LNCaP clone FGC (cell line): ENCODE measurements at regions not wholly inside any gene's neighbourhood (a gene's known extent, or its start where the extent isn't known, plus 50 kb on each side); places are given as distances from the start of the nearest gene placed in this dataset.
A peak's percentile ranks its signal among the peaks of the same experiment; 100 is the strongest.

Experiments used
- DNase-seq: peaks from one replicate; pipeline ENCODE4 v3.0.0-alpha.2; 2011; ENCODE audit warnings: low read depth
- H3K4me3 ChIP-seq: 2 replicates; pipeline ENCODE4 v1.5.1; 2011; ENCODE audit warnings: mild to moderate bottlenecking, low read depth, low read length, control low read depth
- TF ChIP-seq, protein P1 (sequence below): IDR thresholded peaks from 2 replicates; pipeline ENCODE4 v1.5.1; 2012; ENCODE audit warnings: mild to moderate bottlenecking; ENCODE audit not compliant: control insufficient read depth, insufficient read depth; ENCODE audit errors: extremely low read depth

- DNase-seq, result no peak
- TF ChIP-seq, protein P1, sequence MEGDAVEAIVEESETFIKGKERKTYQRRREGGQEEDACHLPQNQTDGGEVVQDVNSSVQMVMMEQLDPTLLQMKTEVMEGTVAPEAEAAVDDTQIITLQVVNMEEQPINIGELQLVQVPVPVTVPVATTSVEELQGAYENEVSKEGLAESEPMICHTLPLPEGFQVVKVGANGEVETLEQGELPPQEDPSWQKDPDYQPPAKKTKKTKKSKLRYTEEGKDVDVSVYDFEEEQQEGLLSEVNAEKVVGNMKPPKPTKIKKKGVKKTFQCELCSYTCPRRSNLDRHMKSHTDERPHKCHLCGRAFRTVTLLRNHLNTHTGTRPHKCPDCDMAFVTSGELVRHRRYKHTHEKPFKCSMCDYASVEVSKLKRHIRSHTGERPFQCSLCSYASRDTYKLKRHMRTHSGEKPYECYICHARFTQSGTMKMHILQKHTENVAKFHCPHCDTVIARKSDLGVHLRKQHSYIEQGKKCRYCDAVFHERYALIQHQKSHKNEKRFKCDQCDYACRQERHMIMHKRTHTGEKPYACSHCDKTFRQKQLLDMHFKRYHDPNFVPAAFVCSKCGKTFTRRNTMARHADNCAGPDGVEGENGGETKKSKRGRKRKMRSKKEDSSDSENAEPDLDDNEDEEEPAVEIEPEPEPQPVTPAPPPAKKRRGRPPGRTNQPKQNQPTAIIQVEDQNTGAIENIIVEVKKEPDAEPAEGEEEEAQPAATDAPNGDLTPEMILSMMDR, result no peak
- H3K4me3 ChIP-seq, result no peak overlapping the region
These were observed 68.5 kb upstream of the ST3GAL5 start for GRCh38 chr2:85957256-85957655.

- no peak for DNase-seq
- no peak overlapping the region for H3K4me3 ChIP-seq
- TF ChIP-seq, protein P1, result no peak
These were observed 67.9 kb upstream of the ST3GAL5 start for GRCh38 chr2:85956646-85957039.

DNA sequence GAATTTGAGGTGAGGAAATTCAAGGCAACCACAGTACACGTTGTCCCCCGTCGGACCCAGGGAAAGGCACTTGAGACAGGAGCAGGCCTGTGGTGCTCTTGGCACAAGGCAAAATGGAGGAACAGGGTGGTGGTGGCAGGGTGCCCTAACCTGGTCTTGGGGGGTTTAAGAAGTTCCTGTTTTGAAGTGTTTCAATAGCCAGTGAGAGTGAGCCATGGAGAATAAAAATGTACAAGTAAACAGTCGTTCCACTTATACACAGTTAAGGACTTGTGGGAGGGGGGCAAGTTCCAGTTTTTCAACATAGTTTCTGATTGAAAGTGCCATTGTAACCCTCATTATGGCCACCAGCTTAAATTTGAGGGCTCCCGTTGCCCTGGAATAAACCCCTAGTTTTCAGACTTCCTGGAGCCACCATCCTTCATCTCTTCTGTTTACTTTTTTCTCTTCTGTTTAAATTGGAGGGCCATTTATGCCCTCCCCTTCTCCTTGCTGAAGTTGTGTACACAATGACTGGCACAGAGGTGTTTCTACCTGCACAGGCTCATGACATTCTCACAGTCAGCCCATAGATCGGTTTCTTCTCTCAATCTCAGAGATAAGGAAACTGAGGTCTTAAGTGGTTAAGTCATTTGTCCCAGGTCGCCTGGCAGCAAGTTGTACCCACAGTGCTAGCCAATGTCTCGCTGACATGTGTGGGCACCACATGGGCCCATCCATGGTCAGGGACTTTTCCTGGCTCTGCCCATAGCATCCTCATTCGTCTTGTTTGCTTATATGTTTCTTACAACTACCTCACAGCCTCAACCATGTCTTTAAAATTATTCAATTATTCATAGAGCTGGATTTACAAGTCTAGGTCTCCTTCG lies 66.0 kb upstream of the ST3GAL5 start:
- DNase-seq, result peak; percentile 45
- no peak overlapping the region for H3K4me3 ChIP-seq
- TF ChIP-seq, protein P1, result no peak

- H3K4me3 ChIP-seq, result no peak overlapping the region
- DNase-seq, result no peak
- TF ChIP-seq, protein P1, result no peak
These were observed 65.4 kb upstream of the ST3GAL5 start for GRCh38 chr2:85954192-85954589.

GRCh38 chr2:85953476-85953875 lies 64.7 kb upstream of the ST3GAL5 start:
- DNase-seq, result no peak
- TF ChIP-seq, protein P1, result no peak
- no peak overlapping the region for H3K4me3 ChIP-seq

DNA sequence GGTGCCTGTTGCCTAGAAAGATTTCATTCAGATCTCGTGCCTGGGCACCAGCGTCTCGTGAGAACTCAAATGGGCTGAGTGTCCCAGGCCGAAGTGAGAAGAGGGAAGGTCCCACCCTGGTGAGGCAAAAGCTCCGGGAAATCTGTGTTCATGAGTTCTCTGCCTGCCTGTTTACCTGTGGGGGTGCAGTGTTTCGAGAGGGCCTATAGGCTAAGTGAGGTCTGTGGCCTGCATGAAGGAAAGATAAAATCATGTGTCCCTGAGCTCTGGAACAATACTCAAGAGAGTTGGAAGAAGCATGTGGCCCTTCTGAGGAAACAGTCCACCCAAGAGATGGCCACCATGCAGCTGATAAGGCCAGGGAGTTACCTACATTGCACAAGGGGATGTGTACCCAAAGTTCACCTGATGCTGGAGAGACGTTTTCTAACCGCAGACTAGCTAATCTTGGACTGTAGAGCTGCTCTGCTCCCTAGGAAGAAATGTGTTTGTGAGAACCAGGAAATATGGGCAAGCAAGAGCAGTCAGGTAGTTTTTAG lies 63.5 kb upstream of the ST3GAL5 start:
- DNase-seq, result no peak
- TF ChIP-seq, protein P1, result no peak
- H3K4me3 ChIP-seq, result no peak overlapping the region
